ENCODE measurements at regions not wholly inside any gene's neighbourhood (a gene's known extent, or its start where the extent isn't known, plus 50 kb on each side); places are given as distances from the start of the nearest gene placed in this dataset.

DNA sequence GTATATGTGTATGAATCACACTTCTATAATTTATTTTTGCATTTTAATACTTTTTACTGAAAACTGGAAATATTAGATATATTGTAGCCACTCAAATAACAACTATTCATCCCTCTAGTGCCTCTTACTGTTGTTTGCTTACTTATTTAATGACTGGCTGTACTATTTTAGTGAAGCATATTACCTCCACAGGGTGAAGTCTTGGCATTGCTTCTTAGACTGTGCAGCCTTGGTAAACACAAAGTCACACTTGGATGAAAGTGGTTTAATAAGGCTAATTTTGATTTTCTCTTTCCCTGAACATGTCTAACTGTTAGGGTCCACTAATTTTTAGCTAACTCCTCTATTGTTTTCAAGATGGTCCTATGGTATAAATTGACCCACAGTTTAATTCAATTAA is 1043.2 kb upstream of the ADGRB3 start:
- no peak for DNase-seq
- Histone ChIP-seq H3K9me2 (replicated peaks; ENCODE audit: insufficient read depth, low read length) (no peaks in the 10 kb centered on the region), H3K4me3 (ENCODE audit: low read length) (no peak overlapping the region), H3K27me3 (ENCODE audit: low read length) (no peaks in the 10 kb centered on the region), H3K36me3 (ENCODE audit: insufficient read depth, low read length) (no peaks in the 10 kb centered on the region), H2AFZ (ENCODE audit: low read length) (no peak overlapping the region; the same call in 1 of the 2 replicates), H3K27ac (ENCODE audit: low read length) (no peak overlapping the region), H3K4me2 (ENCODE audit: low read depth, low read length, poor library complexity, severe bottlenecking) (no peak overlapping the region), H3K79me2 (ENCODE audit: low read length) (no peaks in the 10 kb centered on the region), H3K4me1 (ENCODE audit: low read length) (no peaks in the 10 kb centered on the region), H3K9ac (ENCODE audit: low read length) (no peak overlapping the region), H3K9me3 (ENCODE audit: low read length) (0 out of 2 replicates have a peak, but pooled peaks cover 6% of the 10 kb centered on the region), H4K20me1 (ENCODE audit: insufficient read depth, low read depth, low read length) (no peaks in the 10 kb centered on the region)

DNA sequence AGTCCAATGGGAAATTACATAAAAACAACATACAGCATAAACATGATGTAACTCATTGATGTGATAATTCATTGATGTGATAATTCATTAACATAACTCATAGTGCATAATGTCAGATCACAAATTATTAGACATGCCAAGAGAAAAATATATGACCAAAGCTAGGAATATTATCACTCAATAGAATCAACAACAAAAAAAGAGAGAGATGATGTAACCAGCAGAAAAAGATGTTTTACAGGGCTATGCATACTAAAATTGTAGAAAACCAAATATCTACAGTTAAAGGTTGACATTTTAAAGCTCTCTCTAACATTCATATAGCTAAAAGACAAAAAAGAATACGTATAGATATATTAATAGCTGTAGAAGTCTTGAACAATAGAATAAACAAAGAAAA is 1067.2 kb upstream of the ADGRB3 start:
- Histone ChIP-seq H3K4me2 (ENCODE audit: low read depth, low read length, poor library complexity, severe bottlenecking) (no peak overlapping the region), H3K4me3 (ENCODE audit: low read length) (no peak overlapping the region), H3K79me2 (ENCODE audit: low read length) (no peaks in the 10 kb centered on the region), H3K9ac (ENCODE audit: low read length) (no peak overlapping the region), H3K4me1 (ENCODE audit: low read length) (no peaks in the 10 kb centered on the region), H3K27ac (ENCODE audit: low read length) (no peak overlapping the region), H3K9me2 (replicated peaks; ENCODE audit: insufficient read depth, low read length) (no peaks in the 10 kb centered on the region), H3K9me3 (ENCODE audit: low read length) (peaks cover 3% of the 10 kb centered on the region; the same call in 1 of the 2 replicates), H4K20me1 (ENCODE audit: insufficient read depth, low read depth, low read length) (no peaks in the 10 kb centered on the region), H3K27me3 (ENCODE audit: low read length) (no peaks in the 10 kb centered on the region), H3K36me3 (ENCODE audit: insufficient read depth, low read length) (no peaks in the 10 kb centered on the region; the same call in 1 of the 2 replicates), H2AFZ (ENCODE audit: low read length) (peak overlapping the region; percentile 61; the same call in 1 of the 2 replicates)
- DNase-seq, result no peak

DNA sequence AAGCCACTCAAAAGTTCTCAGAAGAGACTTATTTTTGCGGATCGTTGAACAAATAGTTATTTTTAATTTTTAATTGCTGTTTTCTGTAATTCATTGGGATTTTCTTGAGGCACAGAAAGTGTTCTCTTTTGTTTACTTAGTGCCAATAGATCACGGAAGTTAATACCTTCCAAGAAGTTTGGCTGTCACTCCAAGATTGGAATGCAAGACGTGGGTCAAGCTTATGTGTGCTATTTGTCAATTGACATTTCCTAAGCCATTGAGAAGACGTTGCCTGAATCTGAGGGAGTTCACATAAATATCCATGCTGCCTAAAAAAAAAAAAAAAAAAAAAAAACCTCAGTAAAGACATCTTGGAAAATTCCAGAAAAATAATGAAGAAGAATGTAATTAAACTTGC is 1071.4 kb upstream of the ADGRB3 start:
- H3K36me3 ChIP-seq (ENCODE audit: insufficient read depth, low read length), result no peaks in the 10 kb centered on the region
- no peak for DNase-seq
- no peaks in the 10 kb centered on the region for H3K9me2 ChIP-seq (replicated peaks; ENCODE audit: insufficient read depth, low read length)
- no peak overlapping the region for H3K4me2 ChIP-seq (ENCODE audit: low read depth, low read length, poor library complexity, severe bottlenecking)
- H3K79me2 ChIP-seq (ENCODE audit: low read length), result no peaks in the 10 kb centered on the region
- H3K9me3 ChIP-seq (ENCODE audit: low read length), result no peaks in the 10 kb centered on the region
- H4K20me1 ChIP-seq (ENCODE audit: insufficient read depth, low read depth, low read length), result no peaks in the 10 kb centered on the region
- H3K9ac ChIP-seq (ENCODE audit: low read length), result no peak overlapping the region
- H3K27me3 ChIP-seq (ENCODE audit: low read length), result no peaks in the 10 kb centered on the region
- no peak overlapping the region for H3K27ac ChIP-seq (ENCODE audit: low read length)
- H3K4me3 ChIP-seq (ENCODE audit: low read length), result no peak overlapping the region
- no peak overlapping the region for H2AFZ ChIP-seq (ENCODE audit: low read length)
- no peaks in the 10 kb centered on the region for H3K4me1 ChIP-seq (ENCODE audit: low read length)

DNA sequence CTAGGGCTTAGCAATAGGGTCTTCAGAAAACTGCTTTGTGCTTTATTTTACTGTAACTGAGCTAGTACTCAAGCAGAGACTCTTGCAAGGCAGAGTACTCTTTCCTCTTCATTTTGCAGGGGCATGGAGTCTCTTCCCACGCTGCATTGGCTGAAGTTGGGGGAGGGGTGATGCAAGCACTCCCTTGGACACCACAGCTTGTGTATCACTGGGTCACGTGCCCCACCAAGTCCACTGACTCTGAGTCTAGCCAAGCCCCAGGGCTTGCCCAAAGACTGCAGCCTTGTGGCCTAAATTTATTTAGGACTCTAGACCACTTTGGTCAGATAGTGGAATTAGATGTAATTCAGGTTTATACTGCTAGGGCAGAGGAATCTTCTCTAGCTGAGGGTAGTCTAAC is 1075.0 kb upstream of the ADGRB3 start:
- Histone ChIP-seq H2AFZ (ENCODE audit: low read length) (peak overlapping the region; percentile 60; the same call in 1 of the 2 replicates), H3K4me3 (ENCODE audit: low read length) (no peak overlapping the region), H3K9me3 (ENCODE audit: low read length) (no peaks in the 10 kb centered on the region), H3K9ac (ENCODE audit: low read length) (no peak overlapping the region), H3K4me1 (ENCODE audit: low read length) (no peaks in the 10 kb centered on the region), H4K20me1 (ENCODE audit: insufficient read depth, low read depth, low read length) (no peaks in the 10 kb centered on the region), H3K27me3 (ENCODE audit: low read length) (no peaks in the 10 kb centered on the region), H3K4me2 (ENCODE audit: low read depth, low read length, poor library complexity, severe bottlenecking) (no peak overlapping the region), H3K9me2 (replicated peaks; ENCODE audit: insufficient read depth, low read length) (no peaks in the 10 kb centered on the region), H3K27ac (ENCODE audit: low read length) (no peak overlapping the region), H3K36me3 (ENCODE audit: insufficient read depth, low read length) (no peaks in the 10 kb centered on the region), H3K79me2 (ENCODE audit: low read length) (no peaks in the 10 kb centered on the region)
- DNase-seq, result no peak

DNA sequence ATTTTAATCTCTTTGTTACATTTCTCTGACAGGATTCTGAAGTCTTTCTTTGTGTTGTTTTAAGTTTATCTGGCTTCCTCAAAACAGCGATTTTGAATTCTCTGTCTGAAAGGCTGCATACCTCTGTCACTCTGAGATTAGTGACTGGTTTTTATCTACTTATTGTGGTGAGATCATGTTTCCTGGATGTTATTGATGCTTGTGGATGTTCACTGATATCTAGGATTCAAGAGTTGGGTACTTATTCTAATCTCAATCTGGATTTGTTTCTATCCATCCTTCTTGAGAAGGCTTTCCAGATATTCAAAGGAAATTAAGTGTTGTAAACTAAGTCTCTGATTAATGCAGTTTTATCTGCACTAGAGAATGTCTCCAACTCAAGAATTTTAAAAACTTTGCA is 1076.1 kb upstream of the ADGRB3 start:
- H3K4me2 ChIP-seq (ENCODE audit: low read depth, low read length, poor library complexity, severe bottlenecking), result no peak overlapping the region
- no peaks in the 10 kb centered on the region for H3K79me2 ChIP-seq (ENCODE audit: low read length)
- no peak for DNase-seq
- no peaks in the 10 kb centered on the region for H3K4me1 ChIP-seq (ENCODE audit: low read length)
- no peaks in the 10 kb centered on the region for H3K36me3 ChIP-seq (ENCODE audit: insufficient read depth, low read length)
- no peaks in the 10 kb centered on the region for H3K9me3 ChIP-seq (ENCODE audit: low read length)
- no peak overlapping the region for H3K27ac ChIP-seq (ENCODE audit: low read length)
- no peak overlapping the region for H3K4me3 ChIP-seq (ENCODE audit: low read length)
- no peaks in the 10 kb centered on the region for H3K27me3 ChIP-seq (ENCODE audit: low read length)
- no peaks in the 10 kb centered on the region for H3K9me2 ChIP-seq (replicated peaks; ENCODE audit: insufficient read depth, low read length)
- H4K20me1 ChIP-seq (ENCODE audit: insufficient read depth, low read depth, low read length), result no peaks in the 10 kb centered on the region
- H3K9ac ChIP-seq (ENCODE audit: low read length), result no peak overlapping the region
- peak overlapping the region; percentile 70 for H2AFZ ChIP-seq (ENCODE audit: low read length)

DNA sequence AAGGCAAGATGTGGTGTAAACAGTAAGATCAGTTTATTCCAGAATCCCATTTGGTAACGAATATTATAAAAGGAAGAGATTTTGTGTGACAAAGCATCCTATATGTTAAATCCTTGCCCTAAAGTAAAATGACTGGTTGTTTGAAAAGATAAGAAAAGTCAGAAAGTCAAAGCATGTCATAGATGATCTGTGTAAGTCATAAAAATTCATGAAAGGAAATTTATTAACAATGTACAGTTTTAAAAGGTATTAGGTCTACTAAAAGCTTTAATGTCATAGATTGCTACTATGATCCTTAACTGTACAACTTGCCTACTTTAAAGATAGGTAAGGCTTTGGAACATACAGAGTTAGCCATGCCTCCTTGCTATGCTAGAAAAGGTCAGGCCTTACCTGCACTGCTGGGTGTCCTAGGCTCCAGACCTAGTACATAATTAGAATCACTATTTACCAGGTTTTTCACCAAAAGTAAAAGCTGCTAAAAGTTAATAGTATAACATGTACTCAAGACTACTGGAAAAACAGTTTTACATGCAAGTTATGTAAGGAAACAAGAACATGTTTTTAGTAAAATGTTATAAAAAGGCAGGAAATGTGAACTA is 1090.1 kb upstream of the ADGRB3 start:
- Histone ChIP-seq H3K9ac (ENCODE audit: low read length) (no peak overlapping the region), H3K9me2 (replicated peaks; ENCODE audit: insufficient read depth, low read length) (no peaks in the 10 kb centered on the region), H2AFZ (ENCODE audit: low read length) (no peak overlapping the region), H3K4me1 (ENCODE audit: low read length) (no peaks in the 10 kb centered on the region), H4K20me1 (ENCODE audit: insufficient read depth, low read depth, low read length) (no peaks in the 10 kb centered on the region), H3K4me3 (ENCODE audit: low read length) (no peak overlapping the region), H3K4me2 (ENCODE audit: low read depth, low read length, poor library complexity, severe bottlenecking) (no peak overlapping the region), H3K27ac (ENCODE audit: low read length) (no peak overlapping the region), H3K36me3 (ENCODE audit: insufficient read depth, low read length) (no peaks in the 10 kb centered on the region), H3K27me3 (ENCODE audit: low read length) (no peaks in the 10 kb centered on the region), H3K79me2 (ENCODE audit: low read length) (no peaks in the 10 kb centered on the region), H3K9me3 (ENCODE audit: low read length) (peaks cover 30% of the 10 kb centered on the region)
- no peak for DNase-seq

DNA sequence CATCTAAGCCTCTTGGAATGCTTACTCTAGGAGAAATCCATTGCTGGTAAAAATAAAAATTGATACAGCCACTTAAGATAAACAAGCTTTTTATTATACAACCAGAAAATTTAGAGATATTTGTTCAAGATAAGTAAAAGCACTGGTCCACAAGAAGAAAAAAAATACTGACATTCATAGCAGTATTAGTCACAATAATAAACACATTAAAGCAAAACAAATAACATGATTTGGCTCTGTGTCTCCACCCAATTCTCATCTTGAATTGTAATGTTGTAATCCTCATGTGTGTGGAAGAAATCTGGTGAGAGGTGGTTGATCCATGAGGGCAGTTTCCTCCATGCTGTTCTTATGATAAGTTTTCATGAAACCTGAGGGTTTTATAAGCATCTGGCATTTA is 1093.5 kb upstream of the ADGRB3 start:
- H3K4me3 ChIP-seq (ENCODE audit: low read length), result no peak overlapping the region
- no peaks in the 10 kb centered on the region for H3K27me3 ChIP-seq (ENCODE audit: low read length)
- H3K9ac ChIP-seq (ENCODE audit: low read length), result no peak overlapping the region
- H3K36me3 ChIP-seq (ENCODE audit: insufficient read depth, low read length), result no peaks in the 10 kb centered on the region
- no peak for DNase-seq
- H3K9me3 ChIP-seq (ENCODE audit: low read length), result peaks cover 25% of the 10 kb centered on the region
- no peaks in the 10 kb centered on the region for H3K4me1 ChIP-seq (ENCODE audit: low read length)
- H3K79me2 ChIP-seq (ENCODE audit: low read length), result no peaks in the 10 kb centered on the region
- H3K27ac ChIP-seq (ENCODE audit: low read length), result no peak overlapping the region
- no peak overlapping the region for H2AFZ ChIP-seq (ENCODE audit: low read length)
- H4K20me1 ChIP-seq (ENCODE audit: insufficient read depth, low read depth, low read length), result no peaks in the 10 kb centered on the region
- H3K4me2 ChIP-seq (ENCODE audit: low read depth, low read length, poor library complexity, severe bottlenecking), result no peak overlapping the region
- no peaks in the 10 kb centered on the region for H3K9me2 ChIP-seq (replicated peaks; ENCODE audit: insufficient read depth, low read length)

DNA sequence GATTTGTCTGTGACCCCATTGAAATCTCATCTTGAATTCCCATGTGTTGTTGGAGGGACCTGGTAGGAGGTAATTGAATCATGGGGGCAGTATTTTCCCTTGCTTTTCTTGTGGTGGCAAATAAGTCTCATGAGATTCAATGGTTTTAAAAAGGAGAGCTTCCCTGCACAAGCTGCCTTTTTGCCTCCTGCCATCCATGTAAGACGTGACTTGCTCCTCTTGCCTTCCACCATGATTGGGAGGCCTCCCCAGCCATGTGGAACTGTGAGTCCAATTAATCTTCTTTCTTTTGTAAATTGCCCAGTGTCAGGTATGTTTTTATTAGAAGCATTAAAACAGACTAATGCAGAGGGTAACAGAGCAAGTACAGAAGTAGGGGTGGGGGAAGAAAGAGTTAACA is 1097.0 kb upstream of the ADGRB3 start:
- Histone ChIP-seq H3K27me3 (ENCODE audit: low read length) (no peaks in the 10 kb centered on the region), H3K4me2 (ENCODE audit: low read depth, low read length, poor library complexity, severe bottlenecking) (no peak overlapping the region), H3K4me3 (ENCODE audit: low read length) (no peak overlapping the region), H4K20me1 (ENCODE audit: insufficient read depth, low read depth, low read length) (no peaks in the 10 kb centered on the region), H3K9me3 (ENCODE audit: low read length) (peaks cover 5% of the 10 kb centered on the region; the same call in 1 of the 2 replicates), H2AFZ (ENCODE audit: low read length) (no peak overlapping the region), H3K27ac (ENCODE audit: low read length) (no peak overlapping the region), H3K36me3 (ENCODE audit: insufficient read depth, low read length) (no peaks in the 10 kb centered on the region), H3K9ac (ENCODE audit: low read length) (no peak overlapping the region), H3K4me1 (ENCODE audit: low read length) (no peaks in the 10 kb centered on the region), H3K79me2 (ENCODE audit: low read length) (no peaks in the 10 kb centered on the region), H3K9me2 (replicated peaks; ENCODE audit: insufficient read depth, low read length) (no peaks in the 10 kb centered on the region)
- DNase-seq, result no peak

Data from Karpas-422 (cell line).